GM18870 (cell line): ENCODE measurements at regions not wholly inside any gene's neighbourhood (a gene's known extent, or its start where the extent isn't known, plus 50 kb on each side); places are given as distances from the start of the nearest gene placed in this dataset.
"Not testable (repeated sequence)": the region's sequence is repeated elsewhere in the genome, so short reads cannot be mapped to it uniquely, and the experiment has no call there.

Experiments used
- ATAC-seq: cut with Tn5 transposase; IDR thresholded peaks from one replicate; pipeline ENCODE4 v1.9.1; 2021; ENCODE audit warnings: moderate library complexity; ENCODE audit not compliant: unreplicated experiment

DNA sequence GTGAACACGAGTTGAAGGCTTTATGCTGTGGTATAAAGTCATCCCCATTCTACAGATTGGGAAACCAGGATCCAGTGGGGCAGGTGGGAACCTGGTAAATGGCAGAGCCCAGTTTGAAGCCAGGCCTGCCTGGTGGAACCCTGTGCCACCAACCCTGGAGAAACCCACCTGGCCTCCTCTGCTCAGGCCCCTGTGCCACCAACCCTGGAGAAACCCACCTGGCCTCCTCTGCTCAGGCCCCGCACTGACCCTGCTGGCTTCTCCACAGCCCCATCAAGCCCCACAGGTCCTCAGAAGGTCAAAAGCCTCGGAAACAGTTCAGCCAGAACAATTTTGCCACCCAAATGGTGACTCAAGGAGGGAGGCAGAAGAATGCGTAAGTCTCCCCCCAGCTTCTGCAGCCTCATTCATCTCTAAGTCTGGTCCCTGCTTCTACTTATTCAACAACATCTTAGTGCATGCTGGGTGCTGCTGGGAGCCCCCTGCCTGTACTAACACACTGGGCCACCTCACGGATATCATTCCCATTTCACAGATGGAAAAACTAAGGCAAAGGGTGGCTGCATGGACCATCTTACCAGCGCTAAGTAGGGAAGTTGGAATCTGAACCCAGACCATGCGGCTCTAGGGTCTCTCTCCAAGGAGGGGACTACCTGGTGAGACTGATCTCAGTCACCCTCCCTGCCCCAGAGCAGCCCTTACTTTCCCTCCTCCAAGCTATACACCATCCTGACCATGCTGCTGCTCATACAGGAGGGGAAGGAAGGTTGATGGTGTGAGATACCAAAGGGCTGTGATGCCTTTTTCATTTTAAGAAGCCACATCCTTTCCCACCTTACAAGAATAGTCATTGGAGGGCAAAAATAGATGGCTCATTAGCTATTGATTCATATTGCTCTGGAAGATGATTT, 93.7 kb upstream of the ID2 start:
- no peak for ATAC-seq

DNA sequence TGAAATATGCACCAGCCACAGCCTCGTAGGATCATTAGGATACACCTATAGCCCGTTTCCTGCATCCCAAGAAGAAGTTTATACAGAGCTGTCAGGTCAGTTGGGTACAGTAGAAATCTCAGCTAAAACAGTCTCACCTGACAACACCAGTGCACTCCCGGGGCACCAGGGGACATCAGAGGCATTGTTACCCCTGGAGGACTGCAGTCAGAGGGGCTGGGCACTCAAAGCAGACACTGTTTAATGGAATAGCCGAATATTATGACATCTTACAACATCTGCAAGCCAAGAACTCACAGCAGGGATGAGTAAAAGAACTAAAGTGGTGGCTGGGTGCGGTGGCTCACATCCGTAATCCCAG, 93.0 kb upstream of the ID2 start:
- ATAC-seq = no peak

DNA sequence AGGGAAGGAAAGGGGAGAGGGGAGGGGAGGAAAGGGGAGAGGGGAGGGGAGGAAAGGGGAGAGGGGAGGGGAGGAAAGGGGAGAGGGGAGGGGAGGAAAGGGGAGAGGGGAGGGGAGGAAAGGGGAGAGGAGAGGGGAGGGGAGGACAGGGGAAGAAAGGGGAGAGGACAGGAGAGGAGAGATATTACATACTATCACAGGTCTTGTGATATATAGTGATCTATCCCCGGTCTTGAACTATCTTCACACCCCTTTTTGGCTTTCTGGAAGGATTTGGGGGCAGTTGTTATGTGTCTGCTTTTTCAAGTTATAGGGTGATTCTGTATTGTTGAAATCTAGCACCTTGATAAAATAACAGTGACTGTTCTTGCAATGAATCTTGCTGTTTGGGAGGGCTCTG, 92.1 kb upstream of the ID2 start:
- no peak for ATAC-seq

DNA sequence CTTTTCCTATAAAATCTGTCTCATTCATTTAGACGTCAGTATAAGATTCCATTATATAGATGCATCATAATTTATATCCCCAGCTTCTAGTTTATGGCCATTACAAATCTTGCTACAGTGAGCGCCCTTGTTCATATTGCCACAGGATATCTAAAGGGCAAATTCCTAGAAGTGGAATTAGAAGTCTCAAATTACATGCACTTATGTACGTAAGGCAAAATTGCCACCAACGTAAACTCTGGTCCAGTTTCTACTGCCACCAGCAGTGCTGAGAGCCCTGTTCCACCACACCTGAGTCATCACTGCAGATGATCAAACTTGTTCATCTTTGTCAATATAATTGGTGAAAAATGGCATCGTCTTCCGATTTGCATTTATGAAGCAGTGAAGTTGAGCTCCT, 90.9 kb upstream of the ID2 start:
- ATAC-seq = no peak

DNA sequence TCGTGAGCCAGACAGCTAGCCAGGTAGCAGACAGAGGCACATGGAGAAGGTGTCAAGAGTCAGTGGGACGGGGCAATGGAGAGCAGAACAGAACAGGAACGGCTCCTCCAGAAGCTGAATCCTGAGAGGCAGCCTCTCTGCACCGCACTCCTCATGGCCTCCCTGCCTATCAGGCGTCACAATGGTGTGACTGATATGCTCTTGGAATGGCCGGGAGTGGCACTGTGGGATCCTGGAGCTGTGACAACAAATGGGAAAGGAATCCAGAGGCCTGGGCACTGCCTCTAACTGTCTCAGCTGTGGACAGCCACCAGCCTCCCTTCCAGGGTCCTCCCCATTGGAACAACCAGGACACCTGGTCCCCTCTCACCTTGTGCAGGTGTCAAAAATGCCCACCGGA, 89.1 kb upstream of the ID2 start:
- no peak for ATAC-seq

DNA sequence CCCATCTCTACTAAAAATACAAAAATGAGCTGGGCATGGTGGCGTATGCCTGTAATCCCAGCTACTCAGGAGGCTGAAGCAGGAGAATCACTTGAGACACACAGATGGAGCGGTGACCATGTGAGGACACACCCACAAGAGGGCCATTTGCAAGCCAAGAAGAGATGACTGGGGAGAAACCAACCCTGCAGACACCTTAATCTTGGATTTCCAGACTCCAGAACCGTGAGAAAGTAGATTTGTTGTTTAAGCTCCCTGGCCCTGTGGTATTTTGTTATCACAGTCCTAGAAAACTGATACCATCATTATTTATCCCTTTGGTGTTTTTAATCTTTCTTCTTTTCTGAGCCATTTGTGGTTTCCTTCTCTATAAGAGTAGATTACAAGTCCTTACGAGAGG, 88.6 kb upstream of the ID2 start:
- no peak for ATAC-seq

DNA sequence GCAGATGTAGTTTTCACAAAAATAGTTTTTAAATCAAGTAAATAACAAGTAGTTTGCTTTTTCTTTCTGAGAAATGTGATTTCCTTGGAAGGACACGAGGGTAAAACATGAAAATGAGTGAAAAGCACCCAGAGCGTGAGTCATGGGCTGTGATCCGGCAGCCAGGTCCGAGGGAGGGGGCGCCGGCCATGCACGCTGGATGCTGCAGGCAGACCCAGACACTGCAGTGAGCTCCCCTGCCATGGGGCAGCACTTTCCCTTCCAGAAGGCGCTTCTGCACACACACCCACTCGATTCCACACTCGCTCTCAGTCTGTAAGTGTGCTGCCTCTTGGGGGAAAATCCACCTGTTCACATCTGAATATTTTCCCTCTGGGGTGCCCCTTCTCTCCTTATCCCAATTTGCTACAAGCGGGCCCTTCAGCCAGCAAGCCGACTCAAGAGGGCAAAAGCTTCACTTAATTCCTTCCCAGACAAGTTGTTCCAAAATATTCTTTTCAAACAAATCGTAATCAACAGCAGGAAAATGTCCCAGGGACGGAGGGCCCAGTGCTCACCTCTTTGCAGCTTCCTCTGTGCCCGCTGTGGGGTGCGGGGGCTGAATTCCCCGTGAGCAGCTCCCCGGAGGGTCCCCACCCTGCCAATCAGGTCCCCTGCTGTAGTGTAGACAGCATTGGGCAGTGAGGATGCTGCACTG, 87.0 kb upstream of the ID2 start:
- no peak for ATAC-seq

DNA sequence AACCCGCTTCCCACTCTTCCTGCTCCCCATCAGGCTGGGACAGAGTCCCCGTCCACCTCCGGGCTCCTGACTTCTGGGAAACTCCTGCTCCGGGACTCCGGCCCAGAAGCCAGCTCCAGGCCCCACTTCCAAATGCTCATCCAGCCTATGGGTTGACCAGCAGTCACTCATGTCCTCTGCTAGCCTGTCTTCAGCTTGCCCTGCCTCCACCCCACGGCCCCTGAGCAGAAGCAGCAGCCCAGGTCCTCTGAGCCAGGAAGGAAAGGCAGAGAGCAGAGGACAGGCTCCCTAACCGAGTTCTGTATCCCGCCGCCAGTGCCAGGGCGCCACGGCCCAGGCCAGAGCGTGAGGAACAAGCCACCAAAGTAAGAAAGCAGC, 86.4 kb upstream of the ID2 start:
- ATAC-seq = no peak

DNA sequence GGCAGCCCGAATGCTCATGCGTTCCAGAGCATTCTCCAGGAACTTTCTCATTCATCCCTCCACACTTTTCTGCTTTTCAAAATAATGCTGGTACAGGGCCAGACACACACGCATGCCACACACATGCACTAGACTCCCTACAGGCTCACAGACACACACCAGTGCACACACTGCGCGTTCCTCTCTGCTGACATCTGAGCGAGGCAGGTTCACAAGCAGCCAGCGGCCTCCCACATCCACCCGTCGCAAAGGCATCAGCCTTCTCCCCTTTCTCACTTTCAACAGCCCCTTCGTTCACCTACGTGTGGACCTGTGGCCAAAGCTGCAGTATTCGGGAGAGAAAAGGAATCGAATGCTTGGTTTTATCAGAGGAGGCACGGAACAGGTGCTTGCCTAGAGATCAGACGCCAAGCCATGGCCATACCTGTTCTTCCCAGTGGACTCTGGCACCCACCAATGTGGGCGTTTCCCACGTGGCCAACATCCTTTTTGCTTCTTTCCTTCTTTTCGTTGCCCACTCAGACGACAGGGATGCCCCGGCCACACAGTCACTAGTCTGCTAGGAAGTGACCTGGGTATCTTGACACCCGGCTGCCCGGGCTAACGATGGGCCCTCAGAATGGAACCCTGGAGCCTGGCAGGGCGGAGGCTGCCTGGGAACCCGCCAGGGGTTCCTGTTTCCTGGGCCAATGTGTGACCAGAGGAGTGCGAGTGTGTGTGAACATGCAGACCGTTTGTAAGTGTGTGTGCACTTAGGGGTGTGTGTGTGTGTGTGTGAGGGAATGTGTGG, 85.8 kb upstream of the ID2 start:
- no peak for ATAC-seq

DNA sequence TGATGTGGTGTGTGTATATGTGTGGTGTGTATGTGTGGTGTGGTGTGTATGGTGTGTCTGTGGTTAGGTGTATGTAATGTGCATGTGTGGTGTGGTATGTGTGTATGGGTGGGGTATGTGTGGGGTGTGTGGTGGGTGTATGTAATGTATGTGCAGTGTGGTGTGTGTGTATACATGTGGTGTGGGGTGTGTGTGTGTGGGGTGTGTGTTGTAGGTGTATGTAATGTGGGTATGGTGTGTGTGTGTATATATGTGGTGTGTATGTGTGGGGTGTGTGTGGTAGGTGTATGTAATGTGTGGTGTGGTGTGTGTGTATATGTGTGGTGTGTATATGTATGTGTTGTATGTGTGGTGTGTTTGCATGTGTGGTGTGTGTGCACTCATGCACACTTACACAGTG, 84.8 kb upstream of the ID2 start:
- ATAC-seq = no peak

DNA sequence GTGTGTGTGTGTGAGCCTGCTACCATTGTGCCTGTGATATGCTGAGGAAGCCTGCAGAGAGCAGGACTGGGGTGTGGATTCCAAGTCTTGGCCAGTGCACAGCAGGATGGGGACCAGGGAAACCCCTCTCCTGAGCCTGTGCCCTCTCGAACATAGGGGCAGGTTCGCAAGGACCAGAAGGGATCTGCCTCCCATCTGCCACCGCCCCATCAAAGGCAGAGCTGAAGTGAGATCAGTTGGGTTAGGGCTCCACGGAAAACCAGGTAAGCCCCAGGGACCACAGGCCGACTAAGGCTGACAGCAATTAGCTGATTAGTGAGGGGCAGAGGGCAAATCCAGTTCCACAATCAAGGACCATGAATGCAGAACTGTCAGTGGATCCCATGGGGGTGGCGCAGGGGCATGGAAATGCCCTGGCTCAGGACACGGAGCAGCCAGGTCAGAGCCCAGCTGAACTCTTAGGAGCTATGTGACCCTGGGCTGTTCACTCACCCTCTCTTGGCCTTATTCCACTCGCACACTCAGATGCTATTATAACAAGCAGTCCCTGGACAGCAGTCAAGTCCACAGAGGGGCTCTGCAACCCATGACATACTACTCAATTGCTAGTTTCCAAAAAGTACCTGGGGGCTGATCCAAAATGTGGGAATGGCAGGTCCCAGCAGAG, 84.2 kb upstream of the ID2 start:
- no peak for ATAC-seq

DNA sequence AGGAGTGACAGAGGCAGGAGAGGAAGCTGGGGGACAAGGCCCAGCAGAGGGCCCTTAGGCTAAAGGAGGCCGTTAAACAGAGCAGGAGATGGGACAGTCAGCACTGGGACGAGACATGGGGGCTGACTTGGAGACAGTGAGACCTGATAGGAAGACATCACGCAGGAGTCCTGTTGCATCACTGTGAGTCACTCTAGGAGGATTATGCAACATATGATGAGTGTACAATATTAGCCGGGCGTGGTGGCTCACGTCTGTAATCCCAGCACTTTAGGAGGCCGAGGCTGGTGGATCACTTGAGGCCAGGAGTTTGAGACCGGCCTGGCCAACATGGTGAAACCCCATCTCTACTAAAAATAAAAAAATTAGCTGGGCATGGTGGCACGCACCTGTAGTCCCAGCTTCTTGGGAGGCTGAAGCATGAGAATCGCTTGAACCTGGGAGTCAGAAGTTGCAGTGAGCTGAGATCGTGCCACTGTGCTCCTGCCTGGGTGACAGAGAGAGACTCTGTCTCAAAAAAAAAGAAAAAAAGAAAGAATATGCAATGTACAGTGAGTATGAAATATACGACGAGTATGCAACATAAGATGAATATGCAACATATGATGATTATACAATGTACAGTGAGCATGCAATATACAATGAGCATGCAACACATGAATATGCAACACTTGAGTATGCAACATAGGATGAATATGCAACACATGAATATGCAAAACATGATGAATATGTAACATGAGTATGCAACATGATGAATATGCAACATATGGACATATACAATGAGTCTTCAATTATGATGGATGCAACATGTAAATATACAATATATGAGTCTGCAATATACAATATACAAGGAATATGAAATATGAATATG, 83.3 kb upstream of the ID2 start:
- ATAC-seq = no peak

DNA sequence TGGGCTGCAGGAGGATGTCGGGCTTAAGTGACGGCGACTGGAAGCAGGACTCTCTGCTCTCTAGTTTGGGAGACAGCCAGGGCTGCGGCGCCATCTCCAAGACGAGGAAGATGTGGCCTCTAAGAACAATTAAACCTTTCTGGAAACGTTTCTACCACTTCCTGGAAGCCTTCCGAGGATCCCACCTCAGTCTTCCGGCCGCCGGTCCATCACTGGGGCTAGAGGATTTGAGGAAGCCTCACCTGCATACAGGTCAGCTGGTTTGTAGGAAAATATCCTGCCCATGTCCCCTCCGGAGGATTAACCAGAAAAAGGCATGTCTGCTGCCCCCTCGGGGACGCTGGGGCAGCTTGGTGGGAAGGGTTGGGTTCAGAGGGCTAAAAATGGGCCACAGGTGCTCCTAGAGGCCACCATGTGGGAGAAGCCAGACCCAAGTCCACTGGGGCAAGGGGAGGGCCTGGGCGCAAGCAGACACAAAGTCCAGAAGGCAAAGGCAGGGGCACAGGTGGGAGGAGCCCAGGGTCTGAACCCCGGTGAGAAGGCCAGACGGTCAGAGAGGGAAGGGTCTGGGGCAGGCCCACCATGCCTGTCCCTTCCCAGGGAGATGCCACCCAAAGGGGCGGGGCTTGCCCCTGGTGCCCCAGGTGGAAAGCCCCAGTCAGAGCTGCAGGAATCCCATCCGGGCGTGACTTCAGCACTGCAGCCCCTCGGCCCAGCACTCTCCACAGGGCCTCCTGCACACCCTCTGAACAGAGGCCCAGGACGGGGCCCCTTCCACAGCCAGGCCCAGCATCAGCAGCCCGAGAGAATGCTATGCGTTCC, 82.2 kb upstream of the ID2 start:
- ATAC-seq = no peak

DNA sequence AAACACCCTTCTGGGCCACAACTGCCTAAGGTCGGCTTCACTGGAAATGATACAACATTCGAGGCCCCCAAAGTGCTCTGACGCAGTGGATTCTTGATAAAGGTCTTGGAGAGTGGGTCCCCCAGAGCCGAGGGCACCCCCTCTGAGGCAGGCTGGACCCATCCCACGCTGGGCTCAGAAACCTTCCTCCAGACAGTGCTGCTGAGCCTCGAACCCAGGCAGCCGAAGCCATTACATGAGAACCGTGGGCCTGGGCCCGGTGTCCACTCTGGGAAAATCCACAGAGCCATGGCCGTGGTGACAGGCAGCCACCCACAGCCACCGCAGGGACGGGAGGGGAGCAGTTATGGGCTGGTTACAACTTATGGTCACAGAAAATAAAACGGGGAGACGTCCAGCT, 81.4 kb upstream of the ID2 start:
- ATAC-seq = no peak

DNA sequence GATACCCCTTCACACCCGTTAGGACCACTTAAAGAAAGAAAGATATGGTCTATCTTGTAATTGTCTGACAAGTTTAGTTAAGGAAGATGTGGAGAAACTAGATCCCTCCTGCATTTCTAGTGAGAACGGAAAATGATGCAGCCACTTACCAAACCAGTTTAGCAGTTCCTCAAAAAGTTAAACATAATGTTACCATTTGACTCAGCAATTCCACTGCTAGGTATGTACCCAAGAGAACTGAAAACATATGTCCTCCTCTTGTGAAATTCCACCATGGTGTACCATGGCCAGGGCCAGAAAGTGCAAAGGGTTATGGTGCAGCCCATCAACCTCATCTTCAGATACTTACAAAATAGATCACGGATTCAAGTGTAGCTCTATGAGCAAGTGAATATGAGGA, 79.0 kb upstream of the ID2 start:
- ATAC-seq = no peak

DNA sequence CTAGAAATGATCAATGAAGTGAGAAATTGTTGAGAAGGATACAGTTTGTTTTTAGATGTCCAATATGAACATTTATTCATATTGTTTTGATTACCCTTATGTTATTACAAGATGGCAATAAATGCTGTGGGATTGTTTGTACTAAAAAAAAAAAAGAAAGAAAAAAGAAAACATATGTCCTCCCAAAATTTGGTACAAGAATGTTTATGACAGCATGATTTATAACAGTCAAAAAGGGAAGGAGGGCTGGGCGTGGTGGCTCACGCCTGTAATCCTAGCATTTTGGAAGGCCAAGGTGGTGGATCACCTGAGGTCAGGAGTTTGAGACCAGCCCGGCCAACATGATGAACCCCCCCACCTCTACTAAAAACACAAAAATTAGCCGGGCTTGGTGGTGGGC, 78.5 kb upstream of the ID2 start:
- ATAC-seq = not testable (repeated sequence)

DNA sequence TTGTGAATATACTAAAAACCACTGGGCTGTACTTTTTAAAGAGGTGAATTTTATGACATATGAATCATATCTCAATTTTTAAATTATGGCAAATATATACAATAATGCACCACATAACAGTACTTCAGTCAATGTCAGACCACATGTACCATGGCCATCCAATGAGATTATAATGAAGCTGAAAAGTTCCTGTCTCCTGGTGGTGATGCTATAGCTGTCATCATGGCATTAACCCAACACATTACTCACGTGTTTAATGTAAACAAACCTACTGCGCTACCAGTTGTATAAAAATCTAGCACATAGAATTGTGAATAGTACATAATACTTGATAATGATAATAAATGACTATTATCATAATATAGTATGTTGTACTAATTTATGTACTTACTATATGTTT, 77.6 kb upstream of the ID2 start:
- ATAC-seq = no peak

DNA sequence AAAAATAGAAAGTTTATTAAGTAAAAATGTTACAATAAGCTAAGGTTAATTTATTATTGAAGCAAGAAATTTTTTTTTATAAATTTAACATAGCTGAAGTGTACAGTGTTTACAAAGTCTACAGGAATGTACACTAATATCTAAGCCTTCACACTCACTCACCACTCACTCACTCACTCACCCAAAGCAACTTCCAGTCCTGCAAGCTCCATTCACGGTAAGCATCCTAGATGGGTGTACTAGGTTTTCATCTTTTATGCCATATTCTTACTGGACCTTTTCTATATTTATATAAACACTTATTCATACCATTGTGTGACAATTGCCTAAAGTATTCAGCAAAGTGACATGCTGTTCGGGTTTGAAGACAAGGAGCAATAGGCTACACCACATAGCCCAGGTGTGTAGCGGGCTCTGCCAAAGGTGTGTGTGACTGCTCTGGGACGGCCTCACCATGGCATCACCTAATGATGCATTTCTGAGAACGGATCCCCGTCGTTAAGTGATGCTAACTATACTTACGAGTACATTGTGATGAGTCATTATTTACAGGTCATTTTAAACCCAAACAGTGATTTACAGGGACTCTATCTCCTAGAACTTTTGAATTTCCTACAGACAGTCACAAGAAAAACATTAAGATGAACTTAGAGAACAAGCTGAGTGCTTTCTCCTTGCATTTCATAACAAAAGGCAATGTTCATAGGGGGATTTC, 76.3 kb upstream of the ID2 start:
- no peak for ATAC-seq

DNA sequence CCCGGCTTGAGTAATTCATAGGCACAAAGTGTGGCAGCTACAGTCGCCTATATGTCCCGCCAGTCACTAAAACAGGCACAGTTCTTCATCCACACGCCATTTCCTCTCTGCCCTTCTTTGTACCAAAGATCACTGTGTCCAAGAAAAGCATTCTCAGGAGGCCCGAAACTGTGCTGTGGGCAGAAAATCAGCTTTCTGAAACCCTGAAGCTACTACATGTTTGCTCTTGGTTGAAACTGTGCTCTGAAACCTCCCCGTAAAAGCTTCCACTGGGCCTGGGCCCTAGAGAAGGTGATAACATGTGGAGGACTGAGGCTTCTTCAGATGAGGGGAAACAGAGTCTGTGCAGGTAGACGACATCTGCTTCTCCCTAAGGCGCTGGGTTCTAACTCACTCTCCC, 75.6 kb upstream of the ID2 start:
- ATAC-seq = peak; percentile 91
